Daoy (cell line): ENCODE measurements at regions not wholly inside any gene's neighbourhood (a gene's known extent, or its start where the extent isn't known, plus 50 kb on each side); places are given as distances from the start of the nearest gene placed in this dataset.
A peak's percentile ranks its signal among the peaks of the same experiment; 100 is the strongest.
"Not testable (repeated sequence)": the region's sequence is repeated elsewhere in the genome, so short reads cannot be mapped to it uniquely, and the experiment has no call there.

Experiments used
- DNase-seq: peaks from one replicate; pipeline ENCODE4 v3.0.0-alpha.2; 2015; ENCODE audit warnings: low read depth

GRCh38 chr2:17363846-17364245 is 154.4 kb downstream of the RAD51AP2 start:
- DNase-seq, result no peak

GRCh38 chr2:17362956-17363355 is 155.3 kb downstream of the RAD51AP2 start:
- no peak for DNase-seq

DNA sequence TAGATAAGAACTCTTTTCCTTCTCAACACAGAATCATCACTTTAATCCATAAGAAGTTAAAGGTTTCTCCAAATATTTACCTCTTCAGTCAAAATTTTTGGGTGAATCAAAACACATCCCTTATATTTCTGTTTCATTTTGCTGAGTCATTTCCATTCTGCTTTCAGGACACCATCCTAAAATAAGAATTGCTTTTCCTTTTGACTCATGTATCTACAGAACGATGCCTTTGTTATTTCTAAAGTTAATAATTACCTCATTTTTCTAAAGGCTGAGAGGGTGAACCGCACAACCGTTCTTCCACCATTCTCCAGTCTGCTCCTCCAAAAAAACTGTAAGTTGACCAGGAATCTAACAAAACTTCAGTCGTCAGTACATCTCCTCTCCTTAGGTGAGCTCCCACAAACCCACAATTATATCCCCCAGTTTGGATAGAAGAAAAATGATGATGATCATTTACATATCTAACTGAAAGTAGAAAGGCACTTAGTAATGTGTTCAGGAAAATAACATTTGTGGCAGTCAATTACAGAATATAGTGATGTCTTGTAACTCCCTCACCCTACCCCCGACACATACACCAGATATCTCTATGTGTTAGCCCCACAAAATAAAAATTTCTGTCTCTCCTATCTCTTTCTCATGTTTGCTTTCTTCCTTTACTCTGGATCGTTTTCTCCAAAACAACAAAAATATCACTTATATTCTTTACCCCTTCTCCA is 162.5 kb downstream of the RAD51AP2 start:
- no peak for DNase-seq

GRCh38 chr2:17353263-17353662 is 165.0 kb downstream of the RAD51AP2 start:
- DNase-seq, result no peak

- not testable (repeated sequence) for DNase-seq
Measured at GRCh38 chr2:17342692-17343091, 175.5 kb downstream of the RAD51AP2 start.

DNA sequence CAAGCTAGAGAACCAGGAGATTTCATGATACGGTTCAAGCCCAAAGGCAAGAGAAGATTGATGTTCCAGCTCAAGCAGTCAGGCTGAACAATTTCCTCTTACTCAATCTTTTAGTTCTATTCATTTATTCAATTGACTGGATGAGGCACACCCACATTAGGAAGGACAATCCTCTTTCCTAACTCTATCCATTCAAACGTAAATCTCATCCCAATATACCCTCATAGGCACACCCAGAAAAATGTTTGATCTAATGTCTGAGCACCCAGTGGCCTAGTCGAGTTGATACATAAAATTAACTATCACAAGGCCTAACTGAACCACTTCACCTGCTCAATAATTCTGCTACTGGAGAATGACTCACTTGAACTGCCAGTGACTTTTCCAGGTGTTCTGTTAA is 180.7 kb downstream of the RAD51AP2 start:
- DNase-seq, result no peak

DNA sequence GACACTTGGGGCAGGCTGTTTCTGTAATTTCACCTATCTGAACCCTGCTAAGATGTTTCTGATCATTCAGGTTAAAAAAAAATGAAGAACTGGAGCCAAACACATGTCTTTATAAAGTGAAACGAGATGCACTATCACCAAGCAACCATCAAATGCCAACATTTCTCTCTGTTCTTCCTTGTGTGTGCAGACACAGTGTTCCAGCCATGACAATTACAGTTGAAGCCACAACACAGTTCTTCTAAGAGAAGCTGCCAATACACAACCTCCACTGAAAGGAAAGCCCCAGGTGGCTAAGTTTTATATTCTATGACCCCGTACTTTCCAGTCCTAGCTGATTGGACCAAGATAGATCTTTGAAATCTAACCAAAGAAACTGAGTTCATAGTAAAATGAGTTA is 181.8 kb downstream of the RAD51AP2 start:
- no peak for DNase-seq

- no peak for DNase-seq
Measured at GRCh38 chr2:17334300-17334699, 183.9 kb downstream of the RAD51AP2 start.

DNA sequence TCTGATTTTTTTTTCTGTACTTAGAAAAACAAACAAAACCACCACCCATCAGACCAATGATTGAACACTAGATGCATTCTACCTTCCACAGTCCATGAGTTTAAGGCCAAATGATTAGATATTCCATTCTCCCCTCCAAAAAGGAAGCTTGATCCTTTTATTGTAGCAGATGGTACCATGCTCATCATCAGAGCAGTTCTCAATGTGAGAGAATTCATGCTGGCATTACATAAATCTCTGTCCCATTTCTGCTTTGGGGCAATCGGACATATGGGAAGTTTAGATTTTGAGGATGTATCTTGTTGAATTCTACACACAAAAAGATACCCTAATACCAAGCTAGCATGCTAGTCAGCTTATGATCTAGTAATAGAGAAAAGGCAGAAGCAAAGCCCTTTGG is 186.6 kb downstream of the RAD51AP2 start:
- no peak for DNase-seq

DNA sequence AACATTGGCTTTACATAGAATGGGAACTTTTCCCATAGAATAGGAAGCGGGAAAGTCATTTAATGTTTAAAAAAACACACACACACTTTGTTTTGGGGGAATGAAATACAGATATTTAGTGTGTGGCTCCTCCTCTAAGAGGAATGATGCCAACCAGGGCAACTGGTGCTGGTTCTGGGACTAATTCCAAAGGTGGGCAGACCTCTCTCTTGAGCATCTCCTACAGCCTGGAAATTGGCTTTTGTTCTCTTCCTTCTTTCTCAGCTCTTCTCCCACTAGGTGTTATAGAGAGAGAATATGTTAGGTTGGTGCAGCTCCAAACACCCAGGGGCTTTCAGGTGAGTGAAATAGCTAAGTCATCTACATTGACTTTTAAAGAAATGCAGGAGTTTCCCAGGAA is 190.1 kb downstream of the RAD51AP2 start:
- no peak for DNase-seq

GRCh38 chr2:17327649-17328048 is 190.6 kb downstream of the RAD51AP2 start:
- DNase-seq, result no peak

DNA sequence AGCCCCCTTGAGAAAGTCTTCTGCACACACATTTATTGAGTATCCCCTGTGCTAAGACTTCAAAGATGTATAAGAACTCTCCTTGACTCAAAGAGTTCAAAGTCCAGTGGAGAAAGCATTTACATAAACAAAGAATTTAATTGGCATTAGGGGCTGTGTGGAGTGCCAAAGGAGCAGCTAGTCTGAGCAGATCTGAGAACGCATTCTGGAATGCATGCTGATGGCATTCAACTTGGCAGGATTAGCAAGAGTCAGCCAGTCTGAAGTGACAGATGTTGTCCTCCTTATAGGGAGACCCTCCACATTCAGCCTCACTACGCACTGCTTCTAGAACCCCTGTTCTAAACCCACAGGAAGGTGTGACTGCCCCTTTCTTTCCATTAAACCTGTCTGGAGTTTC is 191.5 kb downstream of the RAD51AP2 start:
- DNase-seq, result no peak

DNA sequence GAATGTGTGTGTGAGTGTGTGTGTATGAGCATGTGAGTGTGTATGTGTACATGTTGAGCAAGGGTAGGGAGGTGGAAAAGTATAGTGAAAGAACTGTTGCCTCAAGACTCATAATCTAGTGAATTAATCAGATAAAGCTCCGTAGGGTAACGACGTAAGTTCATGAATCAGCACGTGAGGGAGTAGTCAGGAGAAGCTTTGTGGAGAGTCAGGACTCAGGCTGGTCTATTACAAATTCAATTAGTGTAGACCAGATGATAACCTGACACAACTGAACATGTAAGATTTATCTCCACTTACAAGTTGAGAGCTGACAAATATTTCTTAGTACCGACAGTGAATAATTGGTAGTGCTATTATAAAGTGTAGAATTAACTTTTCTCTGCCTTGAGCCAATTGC is 194.5 kb downstream of the RAD51AP2 start:
- DNase-seq, result no peak

GRCh38 chr2:17322461-17322860 is 195.8 kb downstream of the RAD51AP2 start:
- no peak for DNase-seq

DNA sequence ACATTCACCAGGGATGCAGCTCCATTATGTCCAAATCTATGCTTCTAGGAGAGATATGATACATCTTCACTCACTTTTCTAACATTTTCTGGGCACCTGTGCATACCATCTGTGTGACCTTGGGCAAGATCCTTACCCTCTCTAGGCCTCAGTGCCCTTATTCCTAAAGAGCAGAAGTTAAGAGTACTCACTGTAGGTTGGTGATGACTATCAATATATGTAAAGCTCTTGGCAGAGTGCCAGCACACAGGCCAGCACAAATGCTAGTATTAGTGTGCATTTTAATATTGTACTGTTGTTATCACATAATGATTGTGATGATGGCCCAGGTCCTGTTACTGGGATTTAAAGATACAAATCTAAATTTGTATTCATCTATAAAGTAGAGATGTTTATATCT is 199.2 kb downstream of the RAD51AP2 start:
- DNase-seq, result no peak

DNA sequence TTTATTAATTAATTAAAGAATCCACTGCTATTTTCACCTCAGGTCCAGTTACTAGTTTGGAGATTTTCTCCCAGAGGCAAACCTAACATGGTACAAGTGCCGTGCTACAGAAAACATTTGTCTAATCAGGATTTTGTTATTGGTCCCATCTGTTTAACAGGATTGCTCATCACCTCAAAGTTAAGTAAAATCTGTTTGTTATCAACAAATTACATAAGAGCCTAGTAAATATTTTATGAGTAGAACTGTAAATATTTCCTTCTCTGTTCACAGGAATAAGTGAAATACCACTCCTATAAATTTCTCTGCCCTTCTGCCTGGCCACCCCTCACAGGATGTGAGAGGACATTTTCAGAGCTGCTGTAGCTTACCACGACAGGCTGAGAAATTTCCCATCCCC is 200.2 kb downstream of the RAD51AP2 start:
- DNase-seq, result no peak

DNA sequence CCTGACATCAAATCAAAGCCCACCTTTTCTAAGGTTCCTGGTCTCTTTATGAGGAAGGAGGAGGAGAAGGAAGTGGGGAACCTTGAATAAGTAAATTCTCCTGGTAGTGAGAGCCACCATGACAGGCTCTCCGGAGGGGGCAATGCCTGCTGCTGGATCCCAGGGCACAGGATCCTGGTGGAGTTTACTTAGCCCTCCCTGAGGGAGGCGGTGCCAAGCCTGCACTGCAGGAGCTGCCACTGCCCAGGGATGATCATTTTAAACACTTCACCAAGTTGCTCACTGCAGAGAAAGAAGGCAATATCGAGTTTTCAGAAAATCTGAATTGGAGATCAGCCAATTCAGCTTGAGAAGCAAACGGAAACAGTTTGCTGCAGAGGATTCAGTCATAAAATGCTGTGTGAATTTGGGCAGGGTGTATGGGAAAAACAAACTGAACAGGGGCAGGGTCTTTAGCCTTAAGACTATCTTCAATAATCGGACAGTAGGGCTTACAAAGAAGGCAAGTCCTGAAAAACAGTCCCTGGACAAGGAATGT is 200.7 kb downstream of the RAD51AP2 start:
- no peak for DNase-seq

GRCh38 chr2:17313261-17313660 is 205.0 kb downstream of the RAD51AP2 start:
- DNase-seq, result no peak

- DNase-seq, result no peak
Measured at GRCh38 chr2:17311771-17312511, 206.3 kb downstream of the RAD51AP2 start.

GRCh38 chr2:17311106-17311619 is 207.1 kb downstream of the RAD51AP2 start:
- DNase-seq, result no peak

GRCh38 chr2:17309741-17310339 is 208.4 kb downstream of the RAD51AP2 start:
- peak; percentile 4 for DNase-seq

DNA sequence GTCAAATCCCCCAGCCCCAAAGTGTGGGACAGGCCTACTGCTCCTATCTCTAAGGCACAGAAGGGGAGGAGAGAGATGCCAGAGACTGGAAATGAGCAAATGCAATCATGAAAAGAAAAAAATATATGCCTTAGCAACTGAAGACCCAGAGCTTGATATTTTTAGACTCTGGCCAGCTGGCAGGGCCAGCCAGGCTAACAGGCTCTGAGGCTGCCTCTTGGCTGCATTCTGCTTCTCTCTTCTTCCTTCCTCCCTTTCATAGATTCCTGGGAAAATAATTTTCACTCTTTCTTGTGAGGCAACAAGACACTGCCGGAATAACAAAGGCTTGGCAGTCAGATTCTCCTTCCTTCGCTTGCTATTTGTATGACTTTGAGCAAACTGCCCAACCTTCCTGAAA is 209.1 kb downstream of the RAD51AP2 start:
- no peak for DNase-seq

GRCh38 chr2:17306706-17307105 is 211.5 kb downstream of the RAD51AP2 start:
- no peak for DNase-seq
